HepG2 (cell line): ENCODE measurements at regions not wholly inside any gene's neighbourhood (a gene's known extent, or its start where the extent isn't known, plus 50 kb on each side); places are given as distances from the start of the nearest gene placed in this dataset.

Experiments
- HCFC1 ChIP-seq: fragments of 150-350 bp; IDR thresholded peaks from 2 replicates; pipeline ENCODE4 v1.6.1; 2014; ENCODE audit warnings: low read depth, low read length
- KIAA2018 ChIP-seq: sonication (generic); formaldehyde crosslinking; IDR thresholded peaks from 2 replicates; pipeline ENCODE4 v1.5.0; 2020; ENCODE audit warnings: mild to moderate bottlenecking, missing genetic modification reagents, borderline replicate concordance
- MATR3 ChIP-seq: sonication (generic); formaldehyde crosslinking; IDR thresholded peaks from 2 replicates; pipeline ENCODE4 v1.4.0; 2020; ENCODE audit warnings: missing genetic modification reagents
- NCOA2 ChIP-seq: sonication (generic); formaldehyde crosslinking; IDR thresholded peaks from 2 replicates; pipeline ENCODE4 v1.8.0; 2022; ENCODE audit warnings: inconsistent platforms
- ZNF256 ChIP-seq: sonication (generic); formaldehyde crosslinking; conservative IDR thresholded peaks from 2 replicates; pipeline ENCODE4 v1.4.0; 2020; ENCODE audit warnings: missing genetic modification reagents
- ZNF574 ChIP-seq: sonication (generic); formaldehyde crosslinking; IDR thresholded peaks from 2 replicates; pipeline ENCODE4 v1.4.0; 2020; ENCODE audit warnings: missing genetic modification reagents

- TF ChIP-seq KIAA2018 (no peak), NCOA2 (CRISPR knock-in tag) (no peak), MATR3 (no peak), HCFC1 (no peak), ZNF256 (no peak), ZNF574 (CRISPR knock-in tag) (no peak)
- TF ChIP-seq, all 625 proteins: peak for 0
Observed at GRCh38 chr14:45467023-45467422, 214.0 kb upstream of the MIS18BP1 start (continued).
